ENCODE measurements at regions not wholly inside any gene's neighbourhood (a gene's known extent, or its start where the extent isn't known, plus 50 kb on each side); places are given as distances from the start of the nearest gene placed in this dataset.

DNA sequence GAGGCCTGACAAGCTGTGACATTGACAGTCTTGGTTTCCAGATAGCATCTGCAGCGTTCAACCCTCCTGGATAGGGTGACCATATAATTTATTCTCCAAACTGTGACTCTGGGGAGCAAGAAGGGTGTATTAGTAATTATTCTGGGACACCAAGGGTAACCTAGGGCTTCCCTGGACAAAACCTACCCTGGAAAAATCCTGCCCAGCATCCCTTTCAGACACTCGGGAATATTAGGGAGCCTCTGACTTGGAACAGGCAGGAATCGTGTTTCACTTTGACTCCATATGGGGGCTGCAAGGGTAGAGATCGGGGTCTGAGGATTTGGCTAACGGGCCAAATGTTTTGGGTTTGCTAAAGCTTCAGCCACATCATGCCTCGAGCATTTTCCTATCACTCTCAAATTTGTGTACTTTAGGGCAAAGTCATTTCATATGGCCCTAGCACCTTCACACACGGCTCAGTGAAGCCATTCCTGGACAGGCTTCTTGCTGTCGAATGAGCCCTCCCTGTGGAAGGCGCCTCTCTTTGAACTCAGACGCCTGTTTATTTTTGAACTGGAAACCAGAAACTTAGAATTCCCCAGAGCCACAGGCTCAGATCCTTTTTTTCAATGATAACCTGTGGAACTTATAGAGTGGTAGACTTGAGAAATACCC is 129.9 kb downstream of the DDX1 start:
- TF ChIP-seq, protein P1, sequence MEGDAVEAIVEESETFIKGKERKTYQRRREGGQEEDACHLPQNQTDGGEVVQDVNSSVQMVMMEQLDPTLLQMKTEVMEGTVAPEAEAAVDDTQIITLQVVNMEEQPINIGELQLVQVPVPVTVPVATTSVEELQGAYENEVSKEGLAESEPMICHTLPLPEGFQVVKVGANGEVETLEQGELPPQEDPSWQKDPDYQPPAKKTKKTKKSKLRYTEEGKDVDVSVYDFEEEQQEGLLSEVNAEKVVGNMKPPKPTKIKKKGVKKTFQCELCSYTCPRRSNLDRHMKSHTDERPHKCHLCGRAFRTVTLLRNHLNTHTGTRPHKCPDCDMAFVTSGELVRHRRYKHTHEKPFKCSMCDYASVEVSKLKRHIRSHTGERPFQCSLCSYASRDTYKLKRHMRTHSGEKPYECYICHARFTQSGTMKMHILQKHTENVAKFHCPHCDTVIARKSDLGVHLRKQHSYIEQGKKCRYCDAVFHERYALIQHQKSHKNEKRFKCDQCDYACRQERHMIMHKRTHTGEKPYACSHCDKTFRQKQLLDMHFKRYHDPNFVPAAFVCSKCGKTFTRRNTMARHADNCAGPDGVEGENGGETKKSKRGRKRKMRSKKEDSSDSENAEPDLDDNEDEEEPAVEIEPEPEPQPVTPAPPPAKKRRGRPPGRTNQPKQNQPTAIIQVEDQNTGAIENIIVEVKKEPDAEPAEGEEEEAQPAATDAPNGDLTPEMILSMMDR (IDR thresholded peaks at IDR 0.05): no peak
- no peak for TF ChIP-seq POLR2A (IDR thresholded peaks at IDR 0.05)

Data from right lobe of liver (tissue), 4 donors.